ENCODE measurements at regions not wholly inside any gene's neighbourhood (a gene's known extent, or its start where the extent isn't known, plus 50 kb on each side); places are given as distances from the start of the nearest gene placed in this dataset.

- peaks cover 0 to 10% (median 7%) of the 10 kb centered on the region in 4 donors for H3K4me1 Mint-ChIP-seq
Observed at GRCh38 chr16:85431431-85432124, 181.5 kb upstream of the GSE1 start.

DNA sequence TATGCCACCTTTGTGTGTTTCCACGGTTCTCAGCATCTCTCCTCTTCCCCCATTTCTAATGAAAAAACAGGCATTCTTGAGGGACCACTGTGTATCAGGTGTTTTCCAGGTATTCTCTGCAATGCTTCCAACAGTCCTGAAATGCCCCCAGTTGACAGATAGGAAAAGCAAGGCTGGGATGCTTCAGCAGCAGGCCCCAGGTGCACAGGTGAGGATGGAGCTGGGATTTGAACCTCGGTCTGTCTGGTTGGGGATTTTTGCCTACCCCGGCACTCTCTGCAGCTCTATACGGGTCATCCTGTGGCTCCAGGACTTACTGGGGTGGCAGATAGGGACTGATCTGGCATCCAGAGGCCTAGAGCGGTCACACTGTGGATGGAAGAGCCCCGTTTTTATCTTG is 180.5 kb upstream of the GSE1 start:
- Mint-ChIP-seq H3K36me3 (no peaks in the 10 kb centered on the region), H3K4me3 (no peak overlapping the region), H3K27ac (no peak overlapping the region), H3K27me3 (peaks cover 0 to 1% (median 0%) of the 10 kb centered on the region in 5 donors), H3K9me3 (no peaks in the 10 kb centered on the region), H3K4me1 (peaks cover 0 to 10% (median 7%) of the 10 kb centered on the region in 4 donors)
- no peak for DNase-seq
- no peak for ATAC-seq
- POLR2A ChIA-PET = no interaction called here

More at GRCh38 chr16:85431431-85432124, 181.5 kb upstream of the GSE1 start:
- H3K9me3 Mint-ChIP-seq = no peaks in the 10 kb centered on the region
- DNase-seq (peak in 1 of 10 donors; percentile 13), ATAC-seq (no peak)
- H3K4me3 Mint-ChIP-seq = no peak overlapping the region
- no peaks in the 10 kb centered on the region for H3K36me3 Mint-ChIP-seq
- H3K27ac Mint-ChIP-seq = no peak overlapping the region
- POLR2A ChIA-PET = interaction anchor here (0.6 to 0.9 kb wide), 2 partner anchors 85 to 119 kb away, joined by 3 to 5 read pairs; no protein-coding TSS in a partner anchor
- H3K27me3 Mint-ChIP-seq = peaks cover 0 to 1% (median 0%) of the 10 kb centered on the region in 5 donors

GRCh38 chr16:85433477-85433876 is 179.6 kb upstream of the GSE1 start:
- Mint-ChIP-seq H3K27me3 (peaks cover 0 to 1% (median 0%) of the 10 kb centered on the region in 5 donors), H3K4me1 (peaks cover 0 to 10% (median 7%) of the 10 kb centered on the region in 4 donors), H3K27ac (peak overlapping the region in 3 of 10 donors; percentile 26 to 75 (median 37)), H3K36me3 (no peaks in the 10 kb centered on the region), H3K9me3 (no peaks in the 10 kb centered on the region), H3K4me3 (no peak overlapping the region)
- no peak for DNase-seq
- POLR2A ChIA-PET = no interaction called here
- no peak for ATAC-seq

- Mint-ChIP-seq H3K9me3 (no peaks in the 10 kb centered on the region), H3K4me3 (no peak overlapping the region), H3K36me3 (no peaks in the 10 kb centered on the region), H3K4me1 (peaks cover 0 to 10% (median 6%) of the 10 kb centered on the region in 4 donors), H3K27ac (peak overlapping the region in 1 of 10 donors; percentile 8), H3K27me3 (no peaks in the 10 kb centered on the region)
- POLR2A ChIA-PET = interaction anchor here (1.5 to 4.2 kb wide), 2 partner anchors 13 to 16 kb away, joined by 4 to 18 read pairs; no protein-coding TSS in a partner anchor
- DNase-seq (no peak), ATAC-seq (no peak)
Observed at GRCh38 chr16:85435286-85435685, 177.8 kb upstream of the GSE1 start.

DNA sequence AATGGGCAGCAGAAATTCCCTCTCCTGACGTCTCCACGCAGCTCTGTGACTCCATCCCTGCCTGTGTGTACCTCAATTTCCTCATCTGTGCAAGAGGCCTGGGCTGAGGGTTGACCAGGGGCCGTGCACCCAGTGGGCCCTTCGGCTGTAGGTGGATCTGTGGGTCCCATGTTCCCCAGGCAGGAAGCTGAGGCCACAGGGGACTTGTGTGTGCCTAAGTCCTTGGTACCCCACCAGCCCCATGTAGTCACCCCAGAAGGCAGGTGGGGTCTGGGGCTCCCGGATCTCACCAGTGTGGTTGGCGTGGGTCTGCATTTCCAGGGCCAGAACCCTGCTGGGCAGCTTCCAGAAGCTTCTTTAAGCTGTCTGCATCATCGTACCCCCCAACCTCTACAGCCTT is 177.4 kb upstream of the GSE1 start:
- ATAC-seq (no peak), DNase-seq (no peak)
- H3K27ac Mint-ChIP-seq = peak overlapping the region in 1 of 10 donors; percentile 27
- H3K4me3 Mint-ChIP-seq = no peak overlapping the region
- no peaks in the 10 kb centered on the region for H3K36me3 Mint-ChIP-seq
- H3K9me3 Mint-ChIP-seq = no peaks in the 10 kb centered on the region
- peaks cover 0 to 10% (median 6%) of the 10 kb centered on the region in 4 donors for H3K4me1 Mint-ChIP-seq
- no peaks in the 10 kb centered on the region for H3K27me3 Mint-ChIP-seq
- POLR2A ChIA-PET = interaction anchor here (0.6 to 4.2 kb wide), 5 partner anchors 13 to 100 kb away, joined by 3 to 18 read pairs (median 4); no protein-coding TSS in a partner anchor

DNA sequence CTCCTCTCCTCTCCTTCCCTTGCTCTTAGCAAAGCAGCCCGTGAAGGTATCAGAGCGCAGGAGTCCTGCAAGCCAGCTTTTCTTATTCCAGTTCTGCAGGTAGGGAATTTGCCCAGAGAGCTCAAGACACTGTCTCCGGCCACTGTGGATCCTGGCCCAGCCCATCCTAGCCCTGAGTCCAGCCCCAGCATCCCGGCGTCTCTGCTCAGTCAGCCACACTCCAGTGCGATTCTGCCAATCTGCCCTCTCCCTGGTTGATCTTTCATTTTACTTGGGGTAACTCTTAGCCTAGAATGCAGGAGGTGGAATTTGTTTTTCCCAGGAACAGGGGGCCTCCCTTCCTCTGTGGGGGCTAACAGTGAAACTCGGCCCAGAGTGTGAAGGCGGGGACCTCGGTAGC is 176.9 kb upstream of the GSE1 start:
- DNase-seq = no peak
- Mint-ChIP-seq H3K27ac (peak overlapping the region in 2 of 10 donors; percentile 27 to 67), H3K4me1 (peaks cover 0 to 10% (median 6%) of the 10 kb centered on the region in 4 donors), H3K9me3 (no peaks in the 10 kb centered on the region), H3K36me3 (no peaks in the 10 kb centered on the region), H3K4me3 (no peak overlapping the region), H3K27me3 (no peaks in the 10 kb centered on the region)
- POLR2A ChIA-PET = interaction anchor here (0.6 to 4.2 kb wide), 7 partner anchors 9 to 100 kb away, joined by 3 to 18 read pairs (median 4); no protein-coding TSS in a partner anchor
- no peak for ATAC-seq

DNA sequence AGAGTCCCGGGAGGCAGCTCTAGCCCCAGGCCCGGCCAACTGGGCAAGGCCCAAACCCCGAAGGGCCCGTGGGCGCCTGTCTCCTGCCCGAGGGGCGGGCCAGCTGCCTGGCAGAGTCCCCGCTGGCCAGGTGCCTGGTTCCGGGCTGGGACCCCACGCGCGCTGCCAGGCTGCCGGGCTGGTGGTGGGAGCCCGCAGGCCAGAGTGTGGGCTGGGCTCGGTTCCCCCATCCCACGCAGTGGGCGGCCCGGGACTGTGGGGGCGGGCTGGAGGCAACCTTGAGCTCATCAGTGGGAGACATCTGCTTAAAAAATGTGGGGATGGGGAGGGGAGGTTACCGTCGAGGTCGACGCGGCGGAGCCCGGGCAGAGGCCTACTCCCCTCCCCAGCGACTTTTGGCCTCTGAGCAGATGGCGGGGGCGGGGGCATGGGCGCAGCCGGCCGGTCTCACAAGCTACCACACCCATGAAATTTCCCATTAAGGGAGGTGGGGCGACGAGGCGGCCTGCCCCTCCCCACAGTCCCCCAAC is 176.4 kb upstream of the GSE1 start:
- DNase-seq = no peak
- no peaks in the 10 kb centered on the region for H3K9me3 Mint-ChIP-seq
- ATAC-seq = no peak
- POLR2A ChIA-PET = interaction anchor here (0.6 to 4.2 kb wide), 7 partner anchors 8 to 101 kb away, joined by 3 to 18 read pairs (median 4); no protein-coding TSS in a partner anchor
- peak overlapping the region in 1 of 10 donors; percentile 67 for H3K27ac Mint-ChIP-seq
- H3K4me1 Mint-ChIP-seq = peaks cover 0 to 10% (median 6%) of the 10 kb centered on the region in 4 donors
- no peaks in the 10 kb centered on the region for H3K27me3 Mint-ChIP-seq
- no peak overlapping the region for H3K4me3 Mint-ChIP-seq
- no peaks in the 10 kb centered on the region for H3K36me3 Mint-ChIP-seq

DNA sequence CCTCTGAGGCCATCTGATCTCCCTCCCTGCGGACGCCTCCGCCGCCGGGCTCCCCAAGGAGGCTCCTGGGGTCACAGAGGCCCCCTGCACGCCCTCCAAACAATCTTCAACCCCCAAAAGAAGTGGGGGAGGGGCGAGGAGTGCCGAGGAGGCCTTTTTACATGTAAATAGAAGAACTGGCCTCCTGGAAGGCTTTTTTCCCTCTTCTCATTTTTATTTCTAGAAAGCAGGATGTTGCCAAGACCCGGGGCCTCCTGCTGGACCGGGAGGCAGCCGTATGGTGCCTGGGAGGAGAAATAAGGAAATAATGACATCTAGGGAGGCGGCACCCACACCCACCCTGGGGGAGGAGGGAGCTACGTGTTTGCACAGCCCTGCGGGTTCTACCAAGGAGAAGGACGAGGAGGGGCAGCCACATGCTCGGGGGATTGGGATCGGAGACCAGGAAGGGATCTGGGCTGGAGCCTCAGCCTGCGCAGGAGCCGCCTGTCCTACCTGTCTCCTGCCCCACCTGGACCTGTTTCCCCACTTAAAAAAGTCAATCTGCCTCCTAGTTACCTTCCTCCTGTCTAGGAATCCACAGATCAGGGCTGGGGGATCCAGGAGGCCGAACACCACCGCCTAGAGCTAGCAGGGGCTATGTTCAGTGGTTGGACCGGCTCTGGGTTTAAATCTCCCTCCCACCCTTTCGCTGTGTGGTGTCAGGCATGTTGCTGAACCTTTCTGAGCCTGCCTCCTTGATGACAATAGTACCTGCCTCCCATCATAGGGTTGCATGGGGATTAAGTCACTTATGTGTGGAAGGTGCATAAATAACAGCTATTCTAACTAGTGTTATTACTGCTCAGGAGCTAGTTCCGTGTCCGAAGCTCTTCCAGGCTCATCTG is 175.7 kb upstream of the GSE1 start:
- POLR2A ChIA-PET = interaction anchor here (1.1 to 4.2 kb wide), 4 partner anchors 8 to 28 kb away, joined by 3 to 18 read pairs (median 4); no protein-coding TSS in a partner anchor
- H3K27me3 Mint-ChIP-seq = no peaks in the 10 kb centered on the region
- ATAC-seq (no peak), DNase-seq (no peak)
- peak overlapping the region in 1 of 10 donors; percentile 57 for H3K27ac Mint-ChIP-seq
- peak overlapping the region in 1 of 10 donors; percentile 34 for H3K4me3 Mint-ChIP-seq
- peaks cover 0 to 10% (median 8%) of the 10 kb centered on the region in 4 donors for H3K4me1 Mint-ChIP-seq
- no peaks in the 10 kb centered on the region for H3K36me3 Mint-ChIP-seq
- no peaks in the 10 kb centered on the region for H3K9me3 Mint-ChIP-seq

GRCh38 chr16:85438981-85439685 is 174.0 kb upstream of the GSE1 start:
- peaks cover 0 to 10% (median 7%) of the 10 kb centered on the region in 4 donors for H3K4me1 Mint-ChIP-seq
- no peak overlapping the region for H3K4me3 Mint-ChIP-seq
- DNase-seq (no peak), ATAC-seq (no peak)
- no peak overlapping the region for H3K27ac Mint-ChIP-seq
- POLR2A ChIA-PET = interaction anchor here (4.2 kb wide), 1 partner anchor 9 kb away, joined by 18 read pairs; no protein-coding TSS in a partner anchor
- no peaks in the 10 kb centered on the region for H3K9me3 Mint-ChIP-seq
- no peaks in the 10 kb centered on the region for H3K27me3 Mint-ChIP-seq
- no peaks in the 10 kb centered on the region for H3K36me3 Mint-ChIP-seq

DNA sequence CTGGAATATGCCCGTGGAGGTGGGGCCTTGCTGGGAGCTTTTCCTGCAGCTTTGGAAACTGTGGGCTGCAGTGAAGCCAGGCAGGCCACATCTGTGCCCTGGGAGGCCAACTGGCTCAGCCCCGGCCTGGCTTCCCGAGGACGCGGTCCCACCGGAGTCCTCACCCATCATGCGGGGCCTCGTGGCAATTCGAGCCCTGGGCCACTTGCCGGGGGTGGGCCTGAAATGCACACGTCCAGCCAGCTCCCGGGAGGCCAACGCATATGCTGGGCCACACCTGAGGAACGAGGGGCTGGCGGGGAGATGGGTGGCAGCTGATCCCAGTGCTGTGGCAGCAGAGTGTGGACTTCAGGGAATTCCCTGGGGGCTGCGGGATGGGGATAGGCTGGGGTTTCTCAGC is 172.4 kb upstream of the GSE1 start:
- POLR2A ChIA-PET = interaction anchor here (0.6 to 0.9 kb wide), 2 partner anchors 19 to 36 kb away, joined by 3 to 4 read pairs; no protein-coding TSS in a partner anchor

GRCh38 chr16:85441189-85441889 is 171.8 kb upstream of the GSE1 start:
- H3K27ac Mint-ChIP-seq = peak overlapping the region in 3 of 10 donors; percentile 46 to 71 (median 55)
- peaks cover 6 to 19% (median 11%) of the 10 kb centered on the region in 4 donors for H3K4me1 Mint-ChIP-seq
- DNase-seq (peak in 1 of 10 donors; percentile 25), ATAC-seq (no peak)
- H3K4me3 Mint-ChIP-seq = no peak overlapping the region
- H3K36me3 Mint-ChIP-seq = no peaks in the 10 kb centered on the region
- H3K27me3 Mint-ChIP-seq = no peaks in the 10 kb centered on the region
- POLR2A ChIA-PET = interaction anchor here (0.6 to 0.9 kb wide), 2 partner anchors 20 to 35 kb away, joined by 3 to 4 read pairs; no protein-coding TSS in a partner anchor
- H3K9me3 Mint-ChIP-seq = no peaks in the 10 kb centered on the region

More for the DNA sequence above, 172.4 kb upstream of the GSE1 start:
- Mint-ChIP-seq H3K9me3 (no peaks in the 10 kb centered on the region), H3K4me1 (peaks cover 6 to 18% (median 11%) of the 10 kb centered on the region in 4 donors), H3K27me3 (no peaks in the 10 kb centered on the region), H3K36me3 (no peaks in the 10 kb centered on the region), H3K27ac (no peak overlapping the region), H3K4me3 (no peak overlapping the region)
- no peak for ATAC-seq
- no peak for DNase-seq
